Activated CD4-positive, alpha-beta memory T cell treated with anti-CD3 and anti-CD28 coated beads for 36 hours (primary cell): ENCODE measurements at regions not wholly inside any gene's neighbourhood (a gene's known extent, or its start where the extent isn't known, plus 50 kb on each side); places are given as distances from the start of the nearest gene placed in this dataset.

Experiments used
- CTCF ChIA-PET: fragments of 350-600 bp; sonication (Branson Sonifier 250); formaldehyde crosslinking; loops from one replicate; lab custom pipeline; 2021; ENCODE audit warnings: antibody characterized with exemption, inconsistent platforms; lab: Charles Lee
- POLR2A ChIA-PET: fragments of 350-600 bp; sonication (Branson Sonifier 250); formaldehyde crosslinking; loops from one replicate; lab custom pipeline; 2021; ENCODE audit warnings: antibody characterized with exemption; lab: Charles Lee
- DNase-seq: peaks from one replicate; pipeline ENCODE4 v3.0.0-alpha.2; 2020
- H3K27ac Mint-ChIP-seq: one replicate; pipeline ENCODE4 v1.8.0; 2021; ENCODE audit warnings: mixed read lengths
- H3K27me3 Mint-ChIP-seq: one replicate; pipeline ENCODE4 v1.8.0; 2021; ENCODE audit warnings: mixed read lengths
- H3K36me3 Mint-ChIP-seq: one replicate; pipeline ENCODE4 v1.8.0; 2021; ENCODE audit warnings: mixed read lengths
- H3K4me1 Mint-ChIP-seq: one replicate; pipeline ENCODE4 v1.8.0; 2021; ENCODE audit warnings: low read depth, mixed read lengths
- H3K4me3 Mint-ChIP-seq: one replicate; pipeline ENCODE4 v1.8.0; 2021; ENCODE audit warnings: mild to moderate bottlenecking, mixed read lengths
- H3K9me3 Mint-ChIP-seq: one replicate; pipeline ENCODE4 v1.8.0; 2021; ENCODE audit warnings: mixed read lengths
- intact Hi-C: fragments of 100-400 bp; cut with micrococcal nuclease; formaldehyde crosslinking; loops from one replicate; pipeline ENCODE4 v1.15.1; 2023

- no peak for DNase-seq
- intact Hi-C loops, result no loop called here
- no peak overlapping the region for H3K27ac Mint-ChIP-seq
Observed at GRCh38 chr12:94094700-94095099, 53.7 kb upstream of the PLXNC1 start.

GRCh38 chr12:94095618-94096017, 52.8 kb upstream of the PLXNC1 start:
- ChIA-PET POLR2A (no interaction called here), CTCF (no interaction called here)
- H3K36me3 Mint-ChIP-seq, result no peaks in the 10 kb centered on the region
- DNase-seq, result no peak
- no peaks in the 10 kb centered on the region for H3K27me3 Mint-ChIP-seq
- H3K4me3 Mint-ChIP-seq, result no peak overlapping the region
- no peak overlapping the region for H3K27ac Mint-ChIP-seq
- no peaks in the 10 kb centered on the region for H3K9me3 Mint-ChIP-seq
- H3K4me1 Mint-ChIP-seq, result peaks cover 13% of the 10 kb centered on the region
- intact Hi-C loops, result no loop called here

More at GRCh38 chr12:94094700-94095099, 53.7 kb upstream of the PLXNC1 start:
- Mint-ChIP-seq H3K36me3 (no peaks in the 10 kb centered on the region), H3K4me3 (no peak overlapping the region), H3K4me1 (peaks cover 4% of the 10 kb centered on the region), H3K27me3 (no peaks in the 10 kb centered on the region), H3K9me3 (no peaks in the 10 kb centered on the region)
- ChIA-PET POLR2A (no interaction called here), CTCF (interaction anchor here (1.1 to 1.7 kb wide), 2 partner anchors 327 to 592 kb away, joined by 3 to 10 read pairs; no protein-coding TSS in a partner anchor)

GRCh38 chr12:94098466-94098865, 49.9 kb upstream of the PLXNC1 start:
- no peak overlapping the region for H3K27ac Mint-ChIP-seq
- no peaks in the 10 kb centered on the region for H3K27me3 Mint-ChIP-seq
- ChIA-PET POLR2A (no interaction called here), CTCF (interaction anchor here (6.1 to 6.3 kb wide), 2 partner anchors 332 to 527 kb away, joined by 190 to 211 read pairs; partner anchors contain the start of gene SOCS2)
- peaks cover 24% of the 10 kb centered on the region for H3K4me1 Mint-ChIP-seq
- no peaks in the 10 kb centered on the region for H3K9me3 Mint-ChIP-seq
- intact Hi-C loops, result no loop called here
- H3K36me3 Mint-ChIP-seq, result no peaks in the 10 kb centered on the region
- no peak for DNase-seq
- H3K4me3 Mint-ChIP-seq, result no peak overlapping the region
